Heart left ventricle (tissue), 13 donors: ENCODE measurements at regions not wholly inside any gene's neighbourhood (a gene's known extent, or its start where the extent isn't known, plus 50 kb on each side); places are given as distances from the start of the nearest gene placed in this dataset.

Experiments
- CTCF ChIP-seq, 12 donors: fragments of 200-600 bp; sonication (generic) in 4 of 12; IDR thresholded peaks; one replicate each; pipeline versions ENCODE4 v1.5.0 to v1.8.0; 2018 to 2022; ENCODE audit warnings: antibody characterized with exemption in 12 of 12, mild to moderate bottlenecking in 5 of 12
- POLR2A ChIP-seq, 2 donors: fragments of 450-650 bp; IDR thresholded peaks; one replicate each; pipeline ENCODE4 v1.6.1; 2017; ENCODE audit warnings: antibody characterized with exemption in 2 of 2, mild to moderate bottlenecking in 2 of 2, moderate library complexity in 2 of 2
- donor health status: ischemic (EF 13 %, LVEDD 7.1; RV severe dilation, severe dysfunction).
- donor health status: DM: no; HTN: yes; CAD: no.
- donor health status: DM: no; HTN: no; CAD: no.
- donor health status: ischemic (EF 25% LVEDD 6.9; RV normal size, moderate dysfunction).
- donor health status: ischemic (EF 25% LVEDD 5.7; RV mildly dilated, moderate dysfunction).
- donor health status: ischemic (EF 35%, LVEDD 5.7; RV mildly dilated, moderate dysfunction).
- donor health status: nonischemic (EF 11% LVEDD 7.7; RV severe dilation, severe dysfunction).
- donor health status: DM: yes; HTN: yes; CAD: no.
- donor health status: PGD.
- donor health status: ischemic (EF 29% LVEDD 5.4; RV normal size, mild dysfunction).
- donor health status: nonischemic (EF 23%, LVEDD 6.1; RV moderate dilation, normal function).

GRCh38 chr5:3742750-3743149 lies 147.1 kb downstream of the IRX1 start:
- TF ChIP-seq CTCF (IDR thresholded peaks at IDR 0.05) (no peak), POLR2A (IDR thresholded peaks at IDR 0.05) (no peak)
